GM19351 (cell line): ENCODE measurements at regions not wholly inside any gene's neighbourhood (a gene's known extent, or its start where the extent isn't known, plus 50 kb on each side); places are given as distances from the start of the nearest gene placed in this dataset.

ENCODE experiments used
- ATAC-seq: cut with Tn5 transposase; IDR thresholded peaks from one replicate; pipeline ENCODE4 v1.9.1; 2021; ENCODE audit warnings: mild to moderate bottlenecking, moderate library complexity; ENCODE audit not compliant: unreplicated experiment

DNA sequence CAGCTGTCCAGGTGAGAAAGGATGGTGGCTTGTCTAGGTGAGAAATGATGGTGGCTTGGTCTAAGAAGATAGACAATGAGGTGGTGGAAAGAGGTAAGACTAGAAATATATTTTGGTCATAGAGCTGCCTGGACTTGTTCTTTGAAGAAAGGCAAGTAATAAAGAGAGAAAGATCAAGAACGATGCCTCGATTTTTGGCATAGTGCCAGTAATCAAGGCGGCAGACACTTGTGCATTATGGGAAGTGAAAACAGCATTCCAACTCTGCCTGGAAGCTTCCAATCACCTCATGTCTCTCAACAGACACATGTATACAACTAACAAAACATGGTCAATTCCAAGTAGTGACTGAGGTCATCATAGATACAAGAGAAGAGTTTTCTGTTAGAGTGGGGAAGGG is 423.8 kb upstream of the NRP1 start:
- ATAC-seq = no peak

DNA sequence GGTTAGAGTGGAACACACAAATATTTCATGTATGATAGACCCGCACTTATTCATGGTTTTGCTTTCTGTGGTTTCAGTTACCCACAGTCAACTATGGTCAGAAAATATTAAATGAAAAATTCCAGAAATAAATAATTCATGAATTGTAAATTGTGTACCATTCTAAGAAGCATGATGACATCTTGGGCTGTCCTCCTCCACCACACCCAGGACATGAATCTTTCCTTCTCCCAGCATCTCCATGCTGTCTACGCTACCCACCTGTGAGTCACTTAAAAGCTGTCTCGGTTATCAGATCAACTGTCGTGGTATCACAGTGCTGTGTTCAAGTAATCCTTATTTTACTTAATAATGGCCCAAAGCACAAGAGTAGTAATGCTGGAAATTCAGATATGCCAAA is 419.6 kb upstream of the NRP1 start:
- ATAC-seq = no peak

GRCh38 chr10:33753389-33753788 is 418.9 kb upstream of the NRP1 start:
- ATAC-seq = no peak

DNA sequence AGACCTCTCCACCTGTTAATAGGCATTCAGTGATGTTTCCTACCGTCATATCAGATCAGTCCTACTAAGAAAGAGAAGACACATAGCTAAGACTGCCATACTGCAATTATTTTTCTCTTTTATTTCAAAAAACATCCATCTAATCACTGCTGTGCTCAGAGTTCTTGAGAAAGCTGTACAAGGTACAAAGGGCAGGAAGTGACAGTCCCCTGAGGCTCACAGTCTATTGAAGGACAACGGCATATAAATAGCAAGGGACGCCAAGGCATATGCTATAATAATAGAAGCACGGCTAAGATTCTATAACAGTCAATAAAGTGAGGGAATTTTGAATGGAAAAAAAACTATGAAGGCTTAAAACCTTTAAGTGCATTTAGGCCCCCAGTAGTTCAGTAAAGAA is 415.3 kb upstream of the NRP1 start:
- no peak for ATAC-seq

- ATAC-seq = no peak
Observed at GRCh38 chr10:33749067-33749735, 414.7 kb upstream of the NRP1 start.

DNA sequence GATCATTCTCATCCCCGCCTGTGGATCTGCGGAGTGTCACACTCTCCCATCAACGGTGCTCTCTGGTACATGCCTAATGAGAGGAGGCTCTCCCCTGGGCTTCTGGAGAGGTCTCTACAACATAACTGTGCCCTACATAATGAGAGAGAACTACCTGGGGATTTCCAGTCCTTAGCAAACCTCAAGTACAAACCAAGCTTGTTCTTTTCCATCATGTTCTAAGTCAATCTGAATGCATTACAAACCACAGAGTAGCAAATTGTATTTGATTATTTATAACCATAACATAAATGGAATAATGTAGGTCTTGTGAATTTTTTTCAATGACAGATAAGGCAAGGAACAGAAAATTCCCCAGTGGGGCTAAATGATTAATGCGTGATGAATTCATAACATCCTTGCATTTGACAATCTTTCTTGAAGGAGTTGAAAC is 412.4 kb upstream of the NRP1 start:
- ATAC-seq = no peak

GRCh38 chr10:33746186-33746585 is 411.7 kb upstream of the NRP1 start:
- no peak for ATAC-seq

DNA sequence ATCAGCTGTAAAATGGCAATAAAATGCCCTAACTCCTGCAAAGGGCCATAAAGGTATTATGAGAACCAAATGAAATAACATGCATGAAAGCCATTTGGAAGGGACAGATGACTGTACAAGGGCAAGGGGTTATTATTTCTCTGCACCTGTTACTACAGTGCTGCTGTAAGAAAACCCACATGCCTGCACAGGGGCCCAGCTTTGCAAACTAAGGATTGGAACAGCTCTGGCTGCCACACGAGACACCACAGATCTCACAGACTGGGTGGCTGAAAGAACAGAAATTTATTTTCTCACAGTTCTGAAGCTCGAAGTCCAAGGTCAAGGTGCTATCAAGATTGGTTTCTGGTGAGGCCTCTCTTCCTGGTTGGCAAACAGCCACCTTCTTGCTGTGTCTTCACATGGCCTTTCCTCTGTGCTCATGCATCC is 409.0 kb upstream of the NRP1 start:
- ATAC-seq = no peak

DNA sequence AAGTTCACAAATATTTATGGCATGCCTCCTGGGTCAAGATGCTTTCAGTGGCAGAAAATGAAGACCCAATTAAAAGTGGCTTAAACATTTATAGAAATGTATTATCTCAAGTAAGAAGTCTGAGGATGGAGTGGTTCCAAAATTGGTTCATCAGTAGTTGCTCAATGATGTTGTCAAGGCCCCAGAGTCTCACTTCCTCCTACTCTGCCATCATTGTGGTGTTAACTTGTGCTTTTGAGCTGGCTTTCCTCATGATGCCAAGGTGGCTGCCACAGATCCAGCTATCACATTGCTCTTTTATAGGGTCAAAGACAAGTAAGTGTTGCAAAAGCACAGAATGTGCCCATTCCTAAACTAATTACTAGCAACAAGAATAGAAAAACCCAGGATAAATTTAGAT is 404.6 kb upstream of the NRP1 start:
- ATAC-seq = no peak

DNA sequence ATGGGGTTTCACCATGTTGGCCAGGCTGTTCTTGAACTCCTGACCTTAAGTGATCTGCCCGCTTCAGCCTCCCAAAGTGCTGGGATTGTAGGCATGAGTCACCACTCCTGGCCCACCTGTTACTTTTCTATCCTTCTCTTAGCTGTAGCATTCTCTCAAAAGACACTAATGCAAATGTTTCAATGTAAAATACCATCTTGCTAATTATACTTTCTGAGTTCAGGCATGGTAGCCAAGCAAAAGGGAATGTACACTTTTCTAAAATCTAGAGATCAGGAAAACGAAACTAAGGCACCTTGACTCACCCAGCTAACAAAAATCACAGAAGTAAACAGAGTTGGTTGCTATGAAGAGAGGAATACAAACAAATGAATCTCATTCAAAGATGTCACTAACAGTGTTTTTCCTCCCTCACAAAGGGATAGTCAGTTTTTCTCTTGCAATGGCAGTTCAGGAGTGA is 401.0 kb upstream of the NRP1 start:
- ATAC-seq = no peak

GRCh38 chr10:33734393-33735155 is 400.1 kb upstream of the NRP1 start:
- no peak for ATAC-seq

DNA sequence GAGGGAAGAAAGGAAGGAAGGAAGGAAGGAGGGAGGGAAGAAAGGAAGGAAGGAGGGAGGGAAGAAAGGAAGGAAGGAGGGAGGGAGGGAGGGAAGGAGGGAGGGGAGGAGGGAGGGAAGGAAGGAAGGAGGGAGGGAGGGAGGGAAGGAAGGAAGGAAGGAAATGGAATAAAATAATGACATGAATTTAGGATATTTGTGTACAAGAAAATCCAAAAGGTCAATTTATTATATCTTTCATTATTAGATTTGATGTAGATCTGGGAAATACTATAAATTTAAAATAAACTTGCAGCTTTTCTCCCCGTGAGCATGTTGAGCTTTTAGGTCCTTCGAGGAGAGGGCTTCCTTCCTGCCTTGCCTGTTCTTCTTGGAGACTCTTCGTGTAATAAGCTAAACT is 398.6 kb upstream of the NRP1 start:
- no peak for ATAC-seq

DNA sequence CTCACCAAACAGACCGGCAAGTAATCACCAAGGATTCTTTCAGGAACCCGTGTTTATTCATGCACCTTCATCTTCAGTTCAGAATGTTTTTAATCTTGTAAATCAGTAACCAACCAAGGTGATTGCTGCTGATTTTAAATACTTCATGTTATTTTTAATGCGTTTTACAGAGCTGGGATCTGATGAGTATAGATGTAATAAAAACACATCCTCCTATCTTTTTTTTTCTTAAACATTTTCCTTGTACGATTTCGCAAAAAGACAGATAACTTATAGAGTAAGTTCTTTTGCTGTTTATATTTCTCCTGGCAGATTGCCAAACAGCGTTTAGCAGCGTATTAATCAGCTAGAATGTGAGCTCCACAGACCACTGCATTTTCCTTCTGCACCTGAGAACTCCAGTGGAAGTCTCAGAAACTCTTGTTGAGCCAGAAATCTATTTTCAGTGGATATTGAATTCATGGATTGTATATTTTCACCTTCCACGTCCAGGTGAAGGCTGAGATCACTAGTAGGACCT is 397.8 kb upstream of the NRP1 start:
- no peak for ATAC-seq

DNA sequence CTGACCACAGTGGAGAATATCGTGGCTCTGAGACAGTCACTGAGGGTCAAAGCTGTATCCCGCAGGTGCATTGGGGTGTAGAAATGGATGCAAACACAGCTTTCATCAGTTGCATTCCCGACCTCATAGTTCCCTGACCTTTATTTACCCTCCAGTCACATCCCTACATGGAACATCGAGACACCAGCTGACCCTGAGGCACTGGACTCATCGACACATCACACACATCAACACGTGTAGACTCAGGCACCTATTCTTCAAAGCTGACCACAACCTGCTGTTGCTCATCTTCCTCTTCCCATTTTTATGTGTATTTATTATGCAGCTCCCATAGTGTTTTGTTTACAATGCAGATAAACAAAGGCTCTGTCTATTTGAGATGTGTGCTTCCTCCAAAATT is 396.9 kb upstream of the NRP1 start:
- no peak for ATAC-seq

DNA sequence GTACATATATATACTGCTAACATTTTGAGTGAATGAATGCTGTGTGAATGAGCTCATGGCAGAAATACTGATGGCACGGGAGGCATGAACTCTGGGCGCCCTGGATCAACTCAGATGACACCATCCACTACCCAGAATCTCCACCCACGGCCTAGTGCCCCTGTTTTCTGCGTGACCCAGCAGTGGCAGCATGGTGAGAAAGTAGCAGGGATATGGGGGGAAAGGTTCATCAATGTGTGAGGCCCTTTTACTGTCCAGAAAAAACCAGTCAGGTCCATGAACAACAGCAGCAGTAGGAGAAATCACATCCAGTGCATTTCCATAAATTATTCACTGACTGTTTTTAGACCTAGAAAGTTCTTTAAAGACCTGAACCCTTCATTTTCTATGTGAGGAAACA is 391.0 kb upstream of the NRP1 start:
- no peak for ATAC-seq

DNA sequence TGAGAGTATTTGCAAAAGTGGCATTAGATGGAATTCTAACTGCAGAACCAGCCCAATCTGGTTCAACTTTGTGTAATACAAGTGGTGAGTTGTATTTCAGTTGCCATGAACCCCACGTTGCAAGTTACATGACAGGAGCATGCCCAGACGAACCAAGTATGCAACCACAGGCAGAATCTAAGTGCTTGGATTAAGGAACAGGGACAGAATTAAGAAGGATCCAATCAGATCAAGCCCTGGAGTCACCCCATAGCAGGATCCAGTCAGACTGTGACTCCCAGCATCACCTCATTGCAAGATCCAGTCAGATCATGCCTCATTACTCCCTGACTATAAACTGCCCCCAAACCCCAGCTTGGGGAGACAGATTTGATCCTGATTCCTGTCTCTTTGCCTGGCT is 388.7 kb upstream of the NRP1 start:
- no peak for ATAC-seq

- no peak for ATAC-seq
Observed at GRCh38 chr10:33722067-33722466, 387.6 kb upstream of the NRP1 start.

DNA sequence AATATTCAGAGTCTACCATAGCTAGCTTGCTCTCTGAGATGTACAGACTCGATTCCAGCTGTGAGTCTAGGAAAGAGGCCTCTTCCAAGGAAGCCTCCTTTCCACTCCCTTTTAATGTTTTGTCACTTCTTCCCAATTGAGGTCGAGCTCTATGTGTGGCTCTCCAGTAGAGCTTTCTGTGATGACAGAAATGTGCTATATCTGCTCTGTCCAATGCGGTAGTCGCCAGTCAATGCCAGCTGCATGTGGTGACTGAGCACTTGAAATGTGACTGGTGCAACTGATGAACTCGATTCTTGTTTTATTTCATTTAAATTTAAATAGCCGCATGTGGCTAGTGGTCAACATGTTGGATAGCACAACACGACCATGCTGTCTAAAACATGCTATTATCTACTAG is 387.0 kb upstream of the NRP1 start:
- ATAC-seq = no peak

DNA sequence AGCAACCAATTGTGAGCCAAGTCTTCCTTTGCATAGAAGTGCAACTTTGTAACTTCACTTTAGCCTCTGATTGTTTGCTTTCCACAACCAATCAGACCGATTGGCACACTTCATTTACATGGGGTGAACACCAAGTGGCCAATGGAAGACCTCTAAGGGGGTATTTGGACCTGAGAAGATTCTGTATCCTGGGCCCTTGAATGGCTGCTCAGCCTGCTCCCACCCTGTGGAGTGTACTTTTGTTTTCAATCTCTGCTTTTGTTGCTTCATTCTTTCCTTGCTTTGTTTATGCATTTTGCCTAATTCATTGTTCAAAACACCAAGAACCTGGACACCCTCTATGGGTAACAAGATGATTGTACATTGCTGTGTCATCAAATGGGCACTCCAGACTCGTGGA is 385.7 kb upstream of the NRP1 start:
- ATAC-seq = no peak

DNA sequence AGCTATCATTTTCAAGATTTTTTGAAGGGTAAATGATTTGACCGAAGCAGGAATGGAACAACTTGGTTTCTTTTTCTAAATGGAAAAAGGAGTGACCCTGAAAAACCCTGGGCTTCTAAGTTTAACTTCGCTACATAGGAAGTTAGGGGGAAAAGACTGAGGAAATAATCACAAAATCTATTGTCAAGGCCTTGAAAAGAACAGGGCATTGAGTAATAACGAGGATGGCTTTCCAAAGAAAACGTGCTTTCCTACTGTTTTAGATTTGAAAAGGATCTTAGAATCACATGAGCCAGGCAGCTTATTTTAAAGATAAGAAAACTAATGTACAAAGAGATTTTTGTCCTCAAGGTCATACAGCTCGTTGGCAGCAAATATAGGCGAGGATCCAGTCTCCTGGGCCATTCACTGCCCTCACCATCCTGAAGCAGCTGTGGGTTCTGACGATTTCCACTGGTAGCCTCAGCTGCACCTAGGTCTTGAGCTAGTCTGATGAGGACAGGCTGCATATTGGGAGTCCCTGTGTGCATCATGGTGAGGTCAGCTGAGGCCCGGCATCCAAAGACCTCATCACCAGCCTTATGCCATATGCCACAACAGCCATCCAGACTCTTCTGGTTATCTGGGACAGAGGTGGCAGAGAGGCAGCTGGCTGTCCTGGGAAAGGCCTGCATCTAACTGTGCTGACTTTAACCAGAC is 384.7 kb upstream of the NRP1 start:
- ATAC-seq = no peak

- no peak for ATAC-seq
Observed at GRCh38 chr10:33716501-33717267, 382.2 kb upstream of the NRP1 start.
